ENCODE measurements at regions not wholly inside any gene's neighbourhood (a gene's known extent, or its start where the extent isn't known, plus 50 kb on each side); places are given as distances from the start of the nearest gene placed in this dataset.

DNA sequence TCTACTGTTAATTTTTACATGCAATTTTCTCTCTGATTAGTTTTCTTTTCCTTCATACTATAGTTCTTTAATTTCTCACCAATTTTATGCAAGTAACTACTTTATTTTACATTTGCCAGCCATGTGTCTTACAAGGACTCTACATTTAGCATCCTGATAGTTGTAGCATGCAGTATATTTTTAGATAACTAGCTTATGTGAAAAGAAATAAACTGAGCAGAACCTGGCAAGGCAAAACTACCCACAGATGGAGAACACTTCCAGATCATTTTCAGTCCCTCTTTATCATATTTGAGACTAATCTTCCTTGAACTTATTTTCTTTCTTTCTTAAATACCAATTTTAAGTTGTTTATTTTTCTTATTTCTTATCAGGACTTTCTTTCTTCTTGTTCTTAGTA, 943.6 kb downstream of the LRFN5 start:
- H3K9me3 ChIP-seq (ENCODE audit: control insufficient read depth in 2 of 3, insufficient read depth in 1 of 3, low read length in 3 of 3), result no peaks in the 10 kb centered on the region
- intact Hi-C loops (cut with DNase I), result no loop called here
- DNase-seq (no peak), FAIRE-seq (no peak)
- H3K36me3 ChIP-seq (ENCODE audit: control insufficient read depth in 2 of 3, insufficient read depth in 3 of 3, low read length in 3 of 3), result no peaks in the 10 kb centered on the region
- no peak overlapping the region for H3K27ac ChIP-seq (ENCODE audit: low read depth in 2 of 2, low read length in 2 of 2)
- no peak overlapping the region for H3K4me3 ChIP-seq (ENCODE audit: low read length in 3 of 3)
- TF ChIP-seq CTCF (IDR thresholded peaks at IDR 0.05; ENCODE audit: borderline replicate concordance, extremely low read depth, insufficient read depth), result no peak
- no peak overlapping the region for H3K9ac ChIP-seq (ENCODE audit: low read length in 3 of 3)
- no peaks in the 10 kb centered on the region for H3K27me3 ChIP-seq (ENCODE audit: control insufficient read depth, insufficient read depth, low read length)
- H3K4me1 ChIP-seq (ENCODE audit: control insufficient read depth in 2 of 3, insufficient read depth in 2 of 3, low read depth in 1 of 3, low read length in 3 of 3), result no peaks in the 10 kb centered on the region

GRCh38 chr14:42548349-42548748, 941.7 kb downstream of the LRFN5 start:
- H3K9ac ChIP-seq (ENCODE audit: low read length in 3 of 3), result no peak overlapping the region
- no peak for TF ChIP-seq CTCF (IDR thresholded peaks at IDR 0.05; ENCODE audit: borderline replicate concordance, extremely low read depth, insufficient read depth)
- H3K4me3 ChIP-seq (ENCODE audit: low read length in 3 of 3), result no peak overlapping the region
- no peaks in the 10 kb centered on the region for H3K9me3 ChIP-seq (ENCODE audit: control insufficient read depth in 2 of 3, insufficient read depth in 1 of 3, low read length in 3 of 3)
- no peaks in the 10 kb centered on the region for H3K4me1 ChIP-seq (ENCODE audit: control insufficient read depth in 2 of 3, insufficient read depth in 2 of 3, low read depth in 1 of 3, low read length in 3 of 3)
- H3K27ac ChIP-seq (ENCODE audit: low read depth in 2 of 2, low read length in 2 of 2), result no peak overlapping the region
- intact Hi-C loops (cut with DNase I), result no loop called here
- H3K36me3 ChIP-seq (ENCODE audit: control insufficient read depth in 2 of 3, insufficient read depth in 3 of 3, low read length in 3 of 3), result no peaks in the 10 kb centered on the region
- FAIRE-seq, result no peak
- no peak for DNase-seq
- H3K27me3 ChIP-seq (ENCODE audit: control insufficient read depth, insufficient read depth, low read length), result no peaks in the 10 kb centered on the region

DNA sequence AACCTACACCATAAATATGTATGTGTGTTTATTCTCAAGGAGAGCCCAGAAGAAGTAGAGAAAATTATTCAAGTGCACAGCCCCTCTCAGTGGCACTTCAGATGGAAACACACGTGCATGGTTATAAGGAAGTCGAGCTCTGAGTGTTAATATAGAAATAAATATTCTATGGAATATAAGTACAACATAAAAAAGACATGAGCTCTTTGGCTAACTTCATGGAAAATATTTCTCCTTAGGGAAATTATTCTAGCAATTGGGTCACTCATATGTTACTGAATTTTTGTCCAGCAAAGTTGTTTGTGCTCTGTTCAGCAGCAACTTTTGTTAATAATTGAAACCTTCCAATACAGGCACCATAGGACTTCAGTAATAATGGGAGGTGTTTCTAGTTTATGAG, 939.0 kb downstream of the LRFN5 start:
- no peak for FAIRE-seq
- H3K27ac ChIP-seq (ENCODE audit: low read depth in 2 of 2, low read length in 2 of 2), result no peak overlapping the region

More for the DNA sequence above, 939.0 kb downstream of the LRFN5 start:
- H3K4me3 ChIP-seq (ENCODE audit: low read length in 3 of 3), result no peak overlapping the region
- H3K9me3 ChIP-seq (ENCODE audit: control insufficient read depth in 2 of 3, insufficient read depth in 1 of 3, low read length in 3 of 3), result no peaks in the 10 kb centered on the region
- DNase-seq, result no peak
- H3K36me3 ChIP-seq (ENCODE audit: control insufficient read depth in 2 of 3, insufficient read depth in 3 of 3, low read length in 3 of 3), result no peaks in the 10 kb centered on the region
- no peaks in the 10 kb centered on the region for H3K4me1 ChIP-seq (ENCODE audit: control insufficient read depth in 2 of 3, insufficient read depth in 2 of 3, low read depth in 1 of 3, low read length in 3 of 3)
- no peak for TF ChIP-seq CTCF (IDR thresholded peaks at IDR 0.05; ENCODE audit: borderline replicate concordance, extremely low read depth, insufficient read depth)
- intact Hi-C loops (cut with DNase I), result no loop called here
- H3K9ac ChIP-seq (ENCODE audit: low read length in 3 of 3), result no peak overlapping the region
- no peaks in the 10 kb centered on the region for H3K27me3 ChIP-seq (ENCODE audit: control insufficient read depth, insufficient read depth, low read length)

All from kidney (tissue), 13 donors.